ENCODE measurements at regions not wholly inside any gene's neighbourhood (a gene's known extent, or its start where the extent isn't known, plus 50 kb on each side); places are given as distances from the start of the nearest gene placed in this dataset.

- DNase-seq (ENCODE audit: low spot score) = no peak
Measured at GRCh38 chr9:27888661-27889295, 315.5 kb upstream of the C9orf72 start.

DNA sequence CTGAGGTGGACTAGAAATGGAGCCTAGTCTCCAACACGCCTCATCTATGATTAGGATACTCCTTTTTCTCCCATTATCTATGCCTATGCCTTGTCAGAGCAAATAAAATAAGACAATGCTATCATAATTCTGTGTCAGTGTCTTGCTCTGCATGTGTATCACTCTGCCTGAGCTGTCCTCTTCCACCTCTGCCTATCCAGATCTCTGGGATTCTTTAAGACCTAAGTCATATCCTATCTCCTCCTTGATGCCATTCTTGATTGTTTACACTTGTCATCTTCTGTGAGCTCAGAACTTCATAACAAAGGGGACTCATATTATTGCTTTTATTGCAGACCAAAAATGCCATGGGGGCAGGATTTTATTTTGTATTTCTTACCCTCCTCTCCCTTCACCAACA is 351.2 kb upstream of the C9orf72 start:
- DNase-seq (ENCODE audit: low spot score) = no peak

DNA sequence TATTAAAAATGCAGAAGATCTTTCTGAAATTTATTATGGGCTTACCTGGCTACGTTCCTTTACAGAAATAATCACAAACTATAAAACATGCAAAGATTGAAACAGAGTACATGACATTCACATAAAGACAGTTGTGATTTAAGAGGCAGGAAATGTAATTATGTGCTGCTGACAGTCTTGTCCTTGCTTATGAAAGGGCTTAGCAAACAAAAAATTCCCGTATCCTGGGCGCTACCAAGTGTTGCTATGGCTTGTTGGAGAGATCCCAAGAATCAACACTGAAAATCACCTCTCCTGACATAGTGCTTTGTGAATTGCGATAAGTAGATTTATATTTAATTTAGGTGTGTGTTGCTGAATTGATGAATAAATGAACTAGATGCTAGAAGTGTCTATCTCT is 352.5 kb upstream of the C9orf72 start:
- DNase-seq (ENCODE audit: low spot score) = no peak

DNA sequence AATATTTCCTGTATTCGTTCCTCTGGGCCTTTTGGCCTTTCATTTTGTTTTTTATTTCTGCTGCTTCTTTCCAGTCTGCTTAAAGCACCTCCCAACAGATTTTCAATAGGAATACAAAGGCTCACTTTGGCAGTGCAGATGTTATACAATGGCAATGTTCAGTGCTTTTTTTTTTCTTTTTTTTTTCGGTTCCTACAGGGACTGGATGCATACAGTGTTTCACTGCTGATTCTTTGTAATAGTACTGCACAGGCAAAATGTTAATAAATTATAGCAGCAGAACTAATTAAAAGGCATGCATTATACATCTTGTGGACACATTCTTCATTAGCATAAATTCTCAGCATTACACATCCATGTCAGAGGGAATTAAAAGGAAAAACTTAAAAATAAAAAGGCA is 356.6 kb upstream of the C9orf72 start:
- peak; percentile 15 for DNase-seq (ENCODE audit: low spot score)

DNA sequence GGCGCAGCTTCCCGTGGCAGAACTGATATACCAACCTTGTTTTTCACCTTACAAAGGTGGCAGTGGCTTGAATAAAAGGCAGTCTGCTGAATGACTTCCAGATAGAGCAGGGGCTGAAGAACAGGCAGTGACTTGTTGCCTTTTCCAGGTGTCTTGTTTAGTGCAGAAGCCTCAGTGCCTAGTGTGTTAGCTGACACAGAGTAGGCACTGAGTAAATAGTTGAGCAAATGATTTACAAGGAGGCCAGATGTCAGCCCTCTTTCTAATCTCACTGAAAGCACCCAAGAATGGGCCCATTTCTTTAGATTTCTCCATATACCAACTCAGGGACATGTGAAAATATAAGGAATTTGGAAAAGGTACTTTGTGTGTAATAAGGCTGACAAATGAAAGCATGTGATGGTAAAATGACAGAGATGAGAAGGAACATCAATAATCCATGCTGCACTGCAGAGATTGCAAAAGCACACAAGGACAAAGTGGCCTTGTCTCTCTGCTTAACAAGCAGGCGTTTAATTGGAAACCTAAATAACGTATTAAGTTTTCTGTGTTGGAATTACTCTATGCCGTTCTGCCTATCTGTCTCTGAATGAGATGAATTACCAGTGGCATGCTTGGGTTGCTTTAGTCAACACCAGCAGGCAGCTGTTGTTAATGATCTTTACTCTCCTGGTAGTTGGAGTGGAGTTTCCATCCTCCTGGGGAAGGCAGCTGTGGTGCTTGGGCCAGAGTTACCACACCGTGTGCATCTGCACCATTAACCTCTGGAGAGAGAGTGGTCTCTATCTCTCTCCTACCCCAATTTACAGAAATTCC is 360.1 kb upstream of the C9orf72 start:
- no peak for DNase-seq (ENCODE audit: low spot score)

GRCh38 chr9:27934471-27934870 is 361.2 kb upstream of the C9orf72 start:
- no peak for DNase-seq (ENCODE audit: low spot score)

DNA sequence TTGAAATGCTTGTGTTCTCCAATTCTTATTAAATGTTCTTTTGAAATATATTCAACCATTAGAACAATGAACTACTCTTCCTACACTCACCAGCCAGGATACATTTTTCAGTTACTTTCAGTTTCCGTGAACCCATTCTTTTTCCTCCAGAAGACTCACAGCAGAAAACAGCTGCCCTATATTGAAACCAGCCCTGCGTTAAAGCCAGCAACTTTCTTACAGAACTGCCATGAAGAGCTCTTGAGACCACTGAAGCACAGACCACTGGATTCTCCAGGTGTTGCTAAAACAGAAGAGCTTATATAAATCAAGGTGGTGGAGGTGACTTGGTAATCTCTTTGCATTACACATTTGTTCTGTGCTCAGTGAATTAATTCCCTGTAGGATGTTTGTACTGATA is 365.9 kb upstream of the C9orf72 start:
- DNase-seq (ENCODE audit: low spot score) = no peak

DNA sequence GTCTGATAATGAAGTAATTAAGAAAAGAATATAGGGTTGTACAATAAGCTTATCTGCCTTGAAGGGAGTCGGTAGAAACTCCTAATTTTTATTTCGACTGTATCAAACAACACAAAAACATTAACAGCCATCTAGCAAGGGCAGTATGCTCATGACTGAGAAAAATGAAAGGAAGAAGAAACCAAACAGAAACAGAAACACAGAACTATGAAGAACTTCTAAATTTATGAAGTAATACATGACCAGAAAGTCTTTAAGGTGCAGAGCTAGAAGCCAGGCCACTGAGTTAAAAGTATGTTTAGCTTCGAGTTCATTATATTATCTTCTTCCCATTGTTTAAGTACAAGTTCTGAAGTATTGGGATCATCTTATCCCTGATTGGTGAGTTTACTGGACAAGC is 367.3 kb upstream of the C9orf72 start:
- no peak for DNase-seq (ENCODE audit: low spot score)

DNA sequence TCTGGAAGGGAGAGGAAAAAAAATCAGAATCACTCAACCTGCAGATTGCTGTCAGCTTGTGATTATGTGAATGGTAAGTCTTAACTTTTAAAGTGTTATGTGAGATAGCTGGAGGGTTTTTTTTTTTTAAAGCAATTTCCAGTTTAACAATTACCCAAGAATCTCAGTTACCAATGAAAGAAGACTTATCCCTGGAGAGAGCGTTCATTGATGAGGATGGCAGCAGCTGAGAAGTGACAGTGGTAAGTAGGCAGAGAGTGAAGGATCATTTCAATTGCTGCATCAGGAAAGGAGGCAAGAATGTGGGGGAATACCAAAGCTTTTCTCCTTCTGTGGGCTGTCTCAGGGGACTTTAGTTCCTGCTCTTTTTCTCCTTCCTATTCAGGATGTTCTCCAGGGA is 370.2 kb upstream of the C9orf72 start:
- DNase-seq (ENCODE audit: low spot score) = no peak

- no peak for DNase-seq (ENCODE audit: low spot score)
Measured at GRCh38 chr9:27945386-27945785, 372.1 kb upstream of the C9orf72 start.

GRCh38 chr9:27950382-27950781 is 377.1 kb upstream of the C9orf72 start:
- no peak for DNase-seq (ENCODE audit: low spot score)

DNA sequence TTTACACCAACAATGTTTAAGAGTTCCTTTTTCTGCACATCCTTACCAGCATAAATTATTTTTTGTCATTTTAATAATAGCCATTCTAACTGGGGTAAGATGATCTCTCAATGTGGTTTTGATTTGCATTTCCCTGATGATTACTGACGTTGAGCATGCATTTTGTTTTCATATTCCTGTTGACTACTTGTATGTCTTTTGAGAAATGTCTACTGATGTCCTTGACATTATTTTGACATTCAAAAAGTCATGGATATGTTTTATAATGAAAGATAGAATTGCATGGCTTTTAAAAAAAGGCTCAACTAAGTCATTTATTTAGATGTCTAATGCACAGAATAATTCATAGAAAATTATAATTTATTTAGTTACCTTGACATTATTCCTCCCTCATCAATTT is 381.6 kb upstream of the C9orf72 start:
- DNase-seq (ENCODE audit: low spot score) = no peak

DNA sequence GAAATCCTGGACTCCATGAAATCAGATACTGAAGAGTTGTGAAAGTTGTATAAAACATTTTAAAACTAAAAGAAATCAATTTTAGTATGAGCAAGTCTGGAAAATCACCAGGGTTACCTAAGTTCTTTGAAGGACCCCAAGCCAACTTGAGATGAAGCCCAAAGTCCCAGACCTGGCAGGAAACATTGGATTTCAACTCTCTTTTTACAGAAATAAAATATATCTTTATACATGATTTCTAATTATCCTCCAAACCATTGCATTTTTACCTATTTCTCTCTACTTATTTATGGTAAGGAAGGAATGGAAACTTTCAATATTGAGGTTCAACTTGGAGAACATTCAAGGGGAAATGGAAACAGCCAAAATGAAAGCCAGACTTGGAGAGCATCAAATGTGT is 390.6 kb upstream of the C9orf72 start:
- DNase-seq (ENCODE audit: low spot score) = no peak

DNA sequence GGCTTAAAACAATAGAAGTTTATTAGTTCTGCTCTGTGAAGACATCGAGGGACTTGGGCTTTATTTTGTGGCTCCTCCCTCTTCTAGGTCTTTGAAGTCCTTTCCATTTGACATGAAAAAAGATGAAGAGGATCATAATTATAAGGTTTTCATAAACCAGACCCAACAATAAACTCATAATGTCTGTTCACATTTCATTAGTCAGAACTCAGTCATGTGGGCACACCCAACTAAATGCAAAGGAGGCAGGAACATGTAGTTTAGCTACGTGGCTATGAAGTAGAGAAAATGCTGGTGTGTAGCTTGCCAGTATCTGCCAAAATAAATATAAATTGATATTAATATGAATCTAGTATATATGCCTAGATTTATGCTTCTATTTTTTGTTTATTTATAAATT is 393.9 kb upstream of the C9orf72 start:
- DNase-seq (ENCODE audit: low spot score) = no peak

DNA sequence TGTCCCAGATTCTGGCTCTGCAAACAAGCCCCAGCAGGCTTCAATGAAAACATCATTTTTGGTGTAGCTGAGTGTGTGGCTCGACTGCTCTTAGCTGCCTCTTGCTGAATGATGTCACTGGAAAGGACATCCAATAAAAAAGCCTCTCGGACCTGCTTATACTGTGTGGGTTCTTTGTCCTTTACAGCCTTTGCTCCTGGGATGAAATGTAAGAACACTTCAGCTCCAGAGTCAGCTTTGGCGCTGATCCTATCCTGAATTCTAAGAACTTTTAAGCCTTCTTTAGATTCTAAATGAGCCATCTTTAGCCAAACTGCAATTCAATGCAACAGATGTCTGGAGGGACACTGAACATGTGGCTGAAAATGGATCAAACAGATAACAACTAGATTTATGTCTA is 404.6 kb upstream of the C9orf72 start:
- DNase-seq (ENCODE audit: low spot score) = no peak

DNA sequence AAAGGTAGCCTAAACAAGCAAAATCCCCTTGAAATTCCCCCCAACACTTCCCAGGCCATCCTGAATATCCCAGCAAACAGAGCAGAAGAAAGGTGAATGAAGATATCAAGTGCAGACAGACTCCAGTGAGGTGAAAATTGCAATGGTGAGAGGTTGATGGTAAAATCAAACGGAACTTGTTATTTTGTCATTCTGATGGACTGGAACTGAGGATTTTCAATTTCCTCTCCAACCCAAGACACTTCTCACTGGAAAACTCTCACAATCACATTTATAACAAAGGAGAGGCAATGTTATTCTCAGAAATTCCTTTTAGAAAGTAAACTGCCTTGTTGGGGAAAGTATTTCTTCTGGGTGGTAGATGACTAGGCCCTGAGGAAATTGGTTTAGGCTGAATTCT is 412.4 kb upstream of the C9orf72 start:
- no peak for DNase-seq (ENCODE audit: low spot score)

GRCh38 chr9:27990524-27990923 is 417.2 kb upstream of the C9orf72 start:
- no peak for DNase-seq (ENCODE audit: low spot score)

DNA sequence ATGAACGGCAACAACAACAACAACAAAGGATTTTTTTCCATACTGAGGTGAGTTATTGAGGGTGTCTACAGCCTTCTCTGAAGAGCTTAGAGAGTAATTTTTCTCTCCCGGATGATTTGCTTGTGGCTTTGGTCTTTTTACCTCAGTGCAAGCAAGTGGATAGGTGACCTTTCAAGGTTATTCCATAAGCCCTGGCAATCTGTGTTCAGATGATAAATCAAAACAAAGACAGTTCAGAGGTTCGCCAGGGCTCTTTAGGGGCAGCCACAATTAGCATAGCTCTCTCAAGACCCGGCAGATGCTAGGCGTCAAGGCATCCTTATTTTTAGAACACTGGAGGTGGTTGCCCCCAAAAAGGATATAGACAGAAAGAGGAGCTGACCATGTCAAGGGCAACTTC is 417.9 kb upstream of the C9orf72 start:
- DNase-seq (ENCODE audit: low spot score) = no peak

DNA sequence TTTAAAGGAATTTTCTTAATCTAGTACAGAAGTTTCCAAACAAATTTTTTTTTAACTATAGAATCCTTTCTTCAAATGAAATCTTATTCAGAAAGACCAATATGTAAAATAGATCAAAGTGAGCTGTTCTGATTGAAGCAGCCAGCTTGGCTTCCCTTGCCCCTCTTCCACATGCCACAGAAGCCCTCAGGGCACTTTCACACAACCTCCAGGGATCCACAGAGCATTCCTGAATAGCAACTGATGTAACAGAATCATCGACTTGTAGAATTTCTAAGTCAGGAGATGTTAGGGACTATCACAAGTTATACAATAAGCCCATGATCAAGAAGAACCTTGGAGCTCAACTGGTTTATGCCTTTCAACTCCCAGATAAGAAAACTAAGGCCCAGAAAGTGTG is 427.8 kb upstream of the C9orf72 start:
- no peak for DNase-seq (ENCODE audit: low spot score)

DNA sequence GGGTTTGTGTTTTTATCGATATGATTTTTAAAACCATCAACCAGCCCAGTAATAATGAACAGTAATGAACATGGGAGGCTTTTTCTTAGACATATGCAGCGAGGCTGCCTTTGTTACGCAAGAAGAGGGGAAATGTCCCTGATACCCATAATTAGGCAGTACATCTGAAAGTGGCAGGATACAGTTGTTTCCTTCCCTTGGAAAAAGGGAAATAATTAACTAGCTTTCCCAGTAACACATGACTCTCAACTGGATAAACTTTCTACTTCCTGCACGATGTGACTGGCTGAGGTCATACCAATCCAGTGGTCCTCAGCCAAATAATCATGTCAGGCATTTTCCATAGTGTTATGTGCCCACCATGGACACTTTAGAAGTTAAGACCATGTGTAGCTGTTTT is 431.6 kb upstream of the C9orf72 start:
- DNase-seq (ENCODE audit: low spot score) = no peak

DNA sequence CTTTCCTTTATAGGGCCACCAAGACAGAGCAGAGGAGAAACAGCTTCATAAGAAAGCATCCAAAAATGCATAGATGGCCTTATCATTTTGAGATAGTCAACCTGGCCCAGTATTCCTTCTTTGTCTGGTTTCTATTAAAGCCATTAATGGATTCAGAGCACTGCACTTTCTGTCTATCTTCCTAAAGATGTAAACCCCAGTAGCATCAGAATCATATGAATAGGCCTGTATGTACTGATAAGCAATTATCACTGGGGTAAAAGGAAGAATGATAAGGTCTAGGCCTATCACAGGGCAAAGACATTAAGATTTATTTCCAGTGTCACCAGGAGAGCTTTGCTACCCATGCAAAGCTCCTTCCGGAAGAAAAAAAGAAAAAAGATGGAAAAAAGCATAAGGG is 432.5 kb upstream of the C9orf72 start:
- DNase-seq (ENCODE audit: low spot score) = no peak

DNA sequence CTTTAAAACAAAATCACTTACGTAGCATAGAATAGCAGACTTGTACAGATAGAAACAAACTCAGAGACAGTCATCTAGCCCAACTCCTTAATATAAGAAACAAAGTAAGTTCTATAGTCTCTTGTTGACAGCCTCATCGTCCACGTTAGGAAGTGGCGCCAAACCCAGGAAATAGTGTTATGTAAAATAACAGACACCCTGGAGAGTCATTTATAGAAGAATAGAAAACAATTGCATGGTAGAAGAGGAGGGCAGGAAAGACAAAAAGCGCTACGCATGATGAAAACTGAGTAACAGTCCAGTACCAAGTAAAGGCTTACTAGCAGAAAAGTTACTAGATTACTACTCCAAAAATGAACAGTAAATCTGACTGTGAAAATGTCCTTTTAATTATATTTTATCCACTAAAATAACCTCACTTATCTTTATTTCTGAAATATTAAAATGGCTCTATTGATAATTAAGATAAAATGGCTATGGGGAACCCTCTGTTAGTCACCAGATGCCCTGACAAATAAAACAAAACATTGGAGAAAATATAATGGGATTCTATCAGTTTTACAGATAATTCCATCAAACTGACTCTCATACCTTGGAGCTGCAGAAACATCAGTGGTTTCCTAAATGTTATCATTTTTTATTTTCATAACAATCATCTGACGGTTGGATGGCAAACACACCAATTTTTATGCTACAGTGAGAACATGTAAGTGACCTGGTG is 434.0 kb upstream of the C9orf72 start:
- no peak for DNase-seq (ENCODE audit: low spot score)

DNA sequence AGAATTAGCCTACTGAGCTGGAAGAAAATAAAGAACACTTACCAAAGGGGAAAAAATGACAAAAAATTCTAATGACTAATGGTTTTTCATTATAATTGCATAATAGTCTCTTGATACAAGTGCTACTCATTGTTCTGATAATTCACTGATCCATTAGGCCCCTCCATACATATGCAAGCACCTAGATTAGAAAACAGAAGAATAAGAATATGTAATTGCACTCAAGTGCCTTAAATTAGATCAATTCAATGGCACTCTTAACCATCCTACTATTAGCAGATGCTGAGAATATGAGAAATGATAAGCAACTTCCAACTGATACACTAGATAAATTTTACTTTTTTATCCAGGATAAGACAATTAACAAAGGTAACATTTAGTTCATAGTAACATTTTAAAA is 440.9 kb upstream of the C9orf72 start:
- no peak for DNase-seq (ENCODE audit: low spot score)
